HG03521 (cell line): ENCODE measurements at regions not wholly inside any gene's neighbourhood (a gene's known extent, or its start where the extent isn't known, plus 50 kb on each side); places are given as distances from the start of the nearest gene placed in this dataset.
"Not testable (repeated sequence)": the region's sequence is repeated elsewhere in the genome, so short reads cannot be mapped to it uniquely, and the experiment has no call there.

Source experiments
- ATAC-seq: cut with Tn5 transposase; IDR thresholded peaks from one replicate; pipeline ENCODE4 v1.9.1; 2021; ENCODE audit warnings: mild to moderate bottlenecking, moderate library complexity; ENCODE audit not compliant: unreplicated experiment

GRCh38 chr5:92841604-92842155 is 739.3 kb downstream of the NR2F1-AS1 start:
- ATAC-seq, result no peak

GRCh38 chr5:92838253-92838652 is 742.8 kb downstream of the NR2F1-AS1 start:
- ATAC-seq, result no peak

GRCh38 chr5:92836855-92837755 is 743.9 kb downstream of the NR2F1-AS1 start:
- no peak for ATAC-seq

- no peak for ATAC-seq
Observed at GRCh38 chr5:92835712-92836111, 745.3 kb downstream of the NR2F1-AS1 start.

- ATAC-seq, result not testable (repeated sequence)
Observed at GRCh38 chr5:92823551-92823950, 757.5 kb downstream of the NR2F1-AS1 start.

GRCh38 chr5:92822183-92822582 is 758.8 kb downstream of the NR2F1-AS1 start:
- ATAC-seq, result no peak

- ATAC-seq, result no peak
Observed at GRCh38 chr5:92809855-92810465, 771.1 kb downstream of the NR2F1-AS1 start.

- ATAC-seq, result no peak
Observed at GRCh38 chr5:92808474-92808873, 772.5 kb downstream of the NR2F1-AS1 start.

GRCh38 chr5:92807085-92807484 is 773.9 kb downstream of the NR2F1-AS1 start:
- ATAC-seq, result no peak

- no peak for ATAC-seq
Observed at GRCh38 chr5:92805446-92805845, 775.6 kb downstream of the NR2F1-AS1 start.

- ATAC-seq, result no peak
Observed at GRCh38 chr5:92801911-92802310, 779.1 kb downstream of the NR2F1-AS1 start.

GRCh38 chr5:92800365-92800764 is 780.7 kb downstream of the NR2F1-AS1 start:
- no peak for ATAC-seq

- no peak for ATAC-seq
Observed at GRCh38 chr5:92795633-92796032, 785.4 kb downstream of the NR2F1-AS1 start.

GRCh38 chr5:92780057-92780456 is 801.0 kb downstream of the NR2F1-AS1 start:
- ATAC-seq, result no peak

- no peak for ATAC-seq
Observed at GRCh38 chr5:92779536-92779935, 801.5 kb downstream of the NR2F1-AS1 start.

GRCh38 chr5:92778261-92778660 is 802.8 kb downstream of the NR2F1-AS1 start:
- no peak for ATAC-seq

- ATAC-seq, result no peak
Observed at GRCh38 chr5:92777421-92777820, 803.6 kb downstream of the NR2F1-AS1 start.

- ATAC-seq, result no peak
Observed at GRCh38 chr5:92775711-92776615, 805.1 kb downstream of the NR2F1-AS1 start.

- ATAC-seq, result no peak
Observed at GRCh38 chr5:92769978-92770377, 811.0 kb downstream of the NR2F1-AS1 start.

GRCh38 chr5:92761585-92761984 is 819.4 kb downstream of the NR2F1-AS1 start:
- ATAC-seq, result no peak

- no peak for ATAC-seq
Observed at GRCh38 chr5:92760550-92760949, 820.5 kb downstream of the NR2F1-AS1 start.
